ENCODE measurements at regions not wholly inside any gene's neighbourhood (a gene's known extent, or its start where the extent isn't known, plus 50 kb on each side); places are given as distances from the start of the nearest gene placed in this dataset.

GRCh38 chr1:238517711-238518110 lies 627.0 kb upstream of the ZP4 start:
- H3K27me3 ChIP-seq (ENCODE audit: insufficient read depth, low read depth, low read length) = no peaks in the 10 kb centered on the region

GRCh38 chr1:238501290-238501689 lies 610.6 kb upstream of the ZP4 start:
- Histone ChIP-seq H3K27ac (ENCODE audit: low read length) (no peak overlapping the region), H3F3A (ENCODE audit: insufficient read depth, low read length, poor library complexity, severe bottlenecking) (no peaks in the 10 kb centered on the region), H3K9ac (ENCODE audit: low read length) (no peak overlapping the region), H3K79me2 (replicated peaks; ENCODE audit: insufficient read depth, low read length) (no peaks in the 10 kb centered on the region), H3K36me3 (ENCODE audit: insufficient read depth, low read length) (no peaks in the 10 kb centered on the region), H3K4me3 (ENCODE audit: low read length) (no peak overlapping the region), H3K27me3 (ENCODE audit: insufficient read depth, low read depth, low read length) (no peaks in the 10 kb centered on the region), H3K9me3 (ENCODE audit: low read length) (no peaks in the 10 kb centered on the region), H3K4me2 (ENCODE audit: low read length) (no peak overlapping the region), H4K20me1 (ENCODE audit: insufficient read depth) (no peaks in the 10 kb centered on the region), H3K9me2 (ENCODE audit: insufficient read depth, low read length) (no peaks in the 10 kb centered on the region), H2AFZ (ENCODE audit: low read depth, low read length) (no peak overlapping the region)
- no peak for TF ChIP-seq REST (IDR thresholded peaks at IDR 0.05; ENCODE audit: borderline replicate concordance)
- TF ChIP-seq EP300 (conservative IDR thresholded peaks at IDR 0.05; ENCODE audit: poor library complexity, severe bottlenecking) = no peak
- TF ChIP-seq CTCF (IDR thresholded peaks at IDR 0.05; ENCODE audit: poor library complexity, severe bottlenecking) = no peak
- no peak for TF ChIP-seq SMC3 (conservative IDR thresholded peaks at IDR 0.05; ENCODE audit: poor library complexity)
- TF ChIP-seq POLR2AphosphoS5 (IDR thresholded peaks at IDR 0.05) = no peak
- TF ChIP-seq MXI1 (conservative IDR thresholded peaks at IDR 0.05; ENCODE audit: poor library complexity, severe bottlenecking) = no peak
- no peak for TF ChIP-seq TAF1 (IDR thresholded peaks at IDR 0.05; ENCODE audit: low read depth)

More at GRCh38 chr1:238517711-238518110, 627.0 kb upstream of the ZP4 start:
- Histone ChIP-seq H3K9ac (ENCODE audit: low read length) (no peak overlapping the region), H3K27ac (ENCODE audit: low read length) (no peak overlapping the region), H3K4me3 (ENCODE audit: low read length) (no peak overlapping the region), H2AFZ (ENCODE audit: low read depth, low read length) (no peak overlapping the region), H3K9me2 (ENCODE audit: insufficient read depth, low read length) (no peaks in the 10 kb centered on the region), H4K20me1 (ENCODE audit: insufficient read depth) (no peaks in the 10 kb centered on the region), H3K4me2 (ENCODE audit: low read length) (no peak overlapping the region), H3F3A (ENCODE audit: insufficient read depth, low read length, poor library complexity, severe bottlenecking) (no peaks in the 10 kb centered on the region), H3K36me3 (ENCODE audit: insufficient read depth, low read length) (no peaks in the 10 kb centered on the region), H3K9me3 (ENCODE audit: low read length) (no peaks in the 10 kb centered on the region), H3K79me2 (replicated peaks; ENCODE audit: insufficient read depth, low read length) (no peaks in the 10 kb centered on the region)
- TF ChIP-seq SMC3 (conservative IDR thresholded peaks at IDR 0.05; ENCODE audit: poor library complexity) = no peak
- TF ChIP-seq CTCF (IDR thresholded peaks at IDR 0.05; ENCODE audit: poor library complexity, severe bottlenecking) = no peak
- no peak for TF ChIP-seq TAF1 (IDR thresholded peaks at IDR 0.05; ENCODE audit: low read depth)
- no peak for TF ChIP-seq EP300 (conservative IDR thresholded peaks at IDR 0.05; ENCODE audit: poor library complexity, severe bottlenecking)
- no peak for TF ChIP-seq RAD21 (conservative IDR thresholded peaks at IDR 0.05)
- no peak for TF ChIP-seq POLR2AphosphoS5 (IDR thresholded peaks at IDR 0.05)
- TF ChIP-seq EZH2 (IDR thresholded peaks at IDR 0.05; ENCODE audit: borderline replicate concordance, insufficient read depth, low read length, poor library complexity, severe bottlenecking) = no peak
- TF ChIP-seq REST (IDR thresholded peaks at IDR 0.05; ENCODE audit: borderline replicate concordance) = no peak
- TF ChIP-seq MXI1 (conservative IDR thresholded peaks at IDR 0.05; ENCODE audit: poor library complexity, severe bottlenecking) = no peak

All from neural cell (in vitro differentiated cells).